NCI-H1105 treated with DMSO at 0.1 percent for 48 hours (cell line): ENCODE measurements at regions not wholly inside any gene's neighbourhood (a gene's known extent, or its start where the extent isn't known, plus 50 kb on each side); places are given as distances from the start of the nearest gene placed in this dataset.

Source experiments
- DNase-seq: peaks from one replicate; lab custom pipeline; 2025; lab: John Stamatoyannopoulos, UW

- DNase-seq: no peak
Observed at GRCh38 chr5:2240118-2240904, 357.6 kb upstream of the IRX4 start.

GRCh38 chr5:2239201-2239910 lies 356.6 kb upstream of the IRX4 start:
- no peak for DNase-seq

- no peak for DNase-seq
Observed at GRCh38 chr5:2238732-2239131, 356.0 kb upstream of the IRX4 start.

- no peak for DNase-seq
Observed at GRCh38 chr5:2227433-2227832, 344.7 kb upstream of the IRX4 start.

- no peak for DNase-seq
Observed at GRCh38 chr5:2224689-2225088, 342.0 kb upstream of the IRX4 start.

GRCh38 chr5:2223303-2223702 lies 340.6 kb upstream of the IRX4 start:
- no peak for DNase-seq

GRCh38 chr5:2222246-2222992 lies 339.7 kb upstream of the IRX4 start:
- no peak for DNase-seq

- no peak for DNase-seq
Observed at GRCh38 chr5:2221450-2221849, 338.7 kb upstream of the IRX4 start.

- no peak for DNase-seq
Observed at GRCh38 chr5:2220741-2221140, 338.0 kb upstream of the IRX4 start.

- no peak for DNase-seq
Observed at GRCh38 chr5:2219149-2219776, 336.5 kb upstream of the IRX4 start.

- peak; percentile 3 for DNase-seq
Observed at GRCh38 chr5:2217219-2217618, 334.5 kb upstream of the IRX4 start.

- DNase-seq: no peak
Observed at GRCh38 chr5:2214910-2215590, 332.3 kb upstream of the IRX4 start.

GRCh38 chr5:2213121-2213730 lies 330.5 kb upstream of the IRX4 start:
- no peak for DNase-seq

GRCh38 chr5:2212481-2212880 lies 329.8 kb upstream of the IRX4 start:
- no peak for DNase-seq

- no peak for DNase-seq
Observed at GRCh38 chr5:2208239-2208544, 325.5 kb upstream of the IRX4 start.

GRCh38 chr5:2207416-2208238 lies 324.9 kb upstream of the IRX4 start:
- DNase-seq: no peak

- no peak for DNase-seq
Observed at GRCh38 chr5:2207109-2207399, 324.3 kb upstream of the IRX4 start.

GRCh38 chr5:2206293-2207108 lies 323.8 kb upstream of the IRX4 start:
- DNase-seq: no peak

- no peak for DNase-seq
Observed at GRCh38 chr5:2205596-2206226, 323.0 kb upstream of the IRX4 start.

- DNase-seq: no peak
Observed at GRCh38 chr5:2205185-2205585, 322.5 kb upstream of the IRX4 start.
